ENCODE measurements at regions not wholly inside any gene's neighbourhood (a gene's known extent, or its start where the extent isn't known, plus 50 kb on each side); places are given as distances from the start of the nearest gene placed in this dataset.

GRCh38 chr11:10916665-10917064 is 58.8 kb upstream of the ZBED5 start:
- no peak for DNase-seq (ENCODE audit: insufficient read length, low spot score, missing footprints)
- no peak overlapping the region for H2AFZ ChIP-seq (ENCODE audit: low read length)
- H3K36me3 ChIP-seq (ENCODE audit: insufficient read depth, low read length), result no peaks in the 10 kb centered on the region
- H3K27me3 ChIP-seq (ENCODE audit: insufficient read depth, low read length), result no peaks in the 10 kb centered on the region
- no peak overlapping the region for H3K4me2 ChIP-seq (ENCODE audit: insufficient read depth, low read length)
- H3K4me3 ChIP-seq (ENCODE audit: insufficient read depth, low read length), result no peak overlapping the region
- H4K20me1 ChIP-seq (ENCODE audit: insufficient read depth, low read length), result no peaks in the 10 kb centered on the region
- H3K27ac ChIP-seq (ENCODE audit: low read depth, low read length), result no peak overlapping the region
- no peaks in the 10 kb centered on the region for H3K9me3 ChIP-seq (ENCODE audit: low read depth, low read length)
- TF ChIP-seq CTCF (IDR thresholded peaks at IDR 0.05; ENCODE audit: extremely low read depth, low read depth, low read length), result no peak
- H3K79me2 ChIP-seq (ENCODE audit: insufficient read depth, low read length), result no peaks in the 10 kb centered on the region
- H3K4me1 ChIP-seq (ENCODE audit: insufficient read depth, low read length), result peaks cover 14% of the 10 kb centered on the region

DNA sequence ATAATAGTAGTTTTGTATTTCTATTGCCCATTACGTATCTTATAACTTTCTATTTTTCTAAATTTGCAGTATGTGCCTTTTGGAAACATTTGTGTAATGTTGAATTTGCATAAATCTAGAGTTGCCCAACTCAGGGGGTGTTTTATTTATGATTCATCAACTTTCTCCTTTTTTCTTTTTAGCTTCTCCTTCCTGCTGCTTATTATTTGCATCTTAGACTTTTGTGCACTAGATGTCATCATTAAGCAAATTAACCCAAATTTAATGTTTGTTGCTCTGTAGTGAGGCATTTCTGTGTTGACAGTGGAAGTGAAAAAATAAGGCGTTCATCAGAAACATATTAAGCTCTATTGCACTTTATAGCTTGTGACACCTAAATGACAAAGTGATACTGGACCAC is 56.2 kb upstream of the ZBED5 start:
- H3K36me3 ChIP-seq (ENCODE audit: insufficient read depth, low read length), result no peaks in the 10 kb centered on the region
- no peak overlapping the region for H2AFZ ChIP-seq (ENCODE audit: low read length)
- no peaks in the 10 kb centered on the region for H3K79me2 ChIP-seq (ENCODE audit: insufficient read depth, low read length)
- no peak overlapping the region for H3K4me3 ChIP-seq (ENCODE audit: insufficient read depth, low read length)
- TF ChIP-seq CTCF (IDR thresholded peaks at IDR 0.05; ENCODE audit: extremely low read depth, low read depth, low read length), result no peak
- no peak overlapping the region for H3K4me2 ChIP-seq (ENCODE audit: insufficient read depth, low read length)
- no peaks in the 10 kb centered on the region for H3K27me3 ChIP-seq (ENCODE audit: insufficient read depth, low read length)
- peaks cover 17% of the 10 kb centered on the region for H3K4me1 ChIP-seq (ENCODE audit: insufficient read depth, low read length)
- no peaks in the 10 kb centered on the region for H4K20me1 ChIP-seq (ENCODE audit: insufficient read depth, low read length)
- DNase-seq (ENCODE audit: insufficient read length, low spot score, missing footprints), result no peak
- H3K27ac ChIP-seq (ENCODE audit: low read depth, low read length), result no peak overlapping the region
- no peaks in the 10 kb centered on the region for H3K9me3 ChIP-seq (ENCODE audit: low read depth, low read length)

- no peak overlapping the region for H3K4me3 ChIP-seq (ENCODE audit: insufficient read depth, low read length)
- no peak for DNase-seq (ENCODE audit: insufficient read length, low spot score, missing footprints)
Measured at GRCh38 chr11:10913075-10913474, 55.2 kb upstream of the ZBED5 start.

GRCh38 chr11:10911907-10912306 is 54.1 kb upstream of the ZBED5 start:
- no peaks in the 10 kb centered on the region for H3K9me3 ChIP-seq (ENCODE audit: low read depth, low read length)
- TF ChIP-seq CTCF (IDR thresholded peaks at IDR 0.05; ENCODE audit: extremely low read depth, low read depth, low read length), result no peak
- H3K4me1 ChIP-seq (ENCODE audit: insufficient read depth, low read length), result peaks cover 38% of the 10 kb centered on the region
- H3K27ac ChIP-seq (ENCODE audit: low read depth, low read length), result no peak overlapping the region
- H3K4me3 ChIP-seq (ENCODE audit: insufficient read depth, low read length), result no peak overlapping the region
- no peaks in the 10 kb centered on the region for H3K27me3 ChIP-seq (ENCODE audit: insufficient read depth, low read length)
- DNase-seq (ENCODE audit: insufficient read length, low spot score, missing footprints), result no peak
- no peak overlapping the region for H2AFZ ChIP-seq (ENCODE audit: low read length)
- no peaks in the 10 kb centered on the region for H3K36me3 ChIP-seq (ENCODE audit: insufficient read depth, low read length)
- no peaks in the 10 kb centered on the region for H4K20me1 ChIP-seq (ENCODE audit: insufficient read depth, low read length)
- no peaks in the 10 kb centered on the region for H3K79me2 ChIP-seq (ENCODE audit: insufficient read depth, low read length)
- no peak overlapping the region for H3K4me2 ChIP-seq (ENCODE audit: insufficient read depth, low read length)

More at GRCh38 chr11:10913075-10913474, 55.2 kb upstream of the ZBED5 start:
- Histone ChIP-seq H3K27me3 (ENCODE audit: insufficient read depth, low read length) (no peaks in the 10 kb centered on the region), H2AFZ (ENCODE audit: low read length) (no peak overlapping the region), H3K79me2 (ENCODE audit: insufficient read depth, low read length) (no peaks in the 10 kb centered on the region), H3K36me3 (ENCODE audit: insufficient read depth, low read length) (no peaks in the 10 kb centered on the region), H3K4me1 (ENCODE audit: insufficient read depth, low read length) (peaks cover 27% of the 10 kb centered on the region), H3K27ac (ENCODE audit: low read depth, low read length) (no peak overlapping the region), H4K20me1 (ENCODE audit: insufficient read depth, low read length) (no peaks in the 10 kb centered on the region), H3K4me2 (ENCODE audit: insufficient read depth, low read length) (no peak overlapping the region), H3K9me3 (ENCODE audit: low read depth, low read length) (no peaks in the 10 kb centered on the region)
- no peak for TF ChIP-seq CTCF (IDR thresholded peaks at IDR 0.05; ENCODE audit: extremely low read depth, low read depth, low read length)
